K562 (cell line): ENCODE measurements at regions not wholly inside any gene's neighbourhood (a gene's known extent, or its start where the extent isn't known, plus 50 kb on each side); places are given as distances from the start of the nearest gene placed in this dataset.

Source experiments
- CTCF ChIP-seq, 3 experiments: IDR thresholded peaks in 2 of 3; conservative IDR thresholded peaks in 1 of 3; 2 replicates each; pipeline ENCODE4 v1.5.1; 2011 to 2012; ENCODE audit warnings: low read length in 3 of 3, mild to moderate bottlenecking in 3 of 3, control low read depth in 2 of 3, improper control_type of control experiment in 1 of 3, inconsistent platforms in 1 of 3, low read depth in 1 of 3, mixed read lengths in 1 of 3, moderate library complexity in 1 of 3; ENCODE audit not compliant: insufficient read depth in 2 of 3
- POLR2A ChIP-seq: fragments of 450-650 bp; conservative IDR thresholded peaks from 2 replicates; pipeline ENCODE4 v1.6.1; 2016
- ZFP1 ChIP-seq: fragments of 450-650 bp; formaldehyde crosslinking; IDR thresholded peaks from 2 replicates; pipeline ENCODE4 v1.4.0; 2020; ENCODE audit warnings: mild to moderate bottlenecking, mixed read lengths
- ZNF239 ChIP-seq: fragments of 250-450 bp; sonication (Bioruptor Pico); IDR thresholded peaks from 2 replicates; pipeline ENCODE4 v1.4.0; 2020; ENCODE audit warnings: mild to moderate bottlenecking

- no peak for TF ChIP-seq ZFP1 (CRISPR knock-in tag)
- no peak for TF ChIP-seq ZNF239 (CRISPR knock-in tag)
- TF ChIP-seq POLR2A = no peak
- TF ChIP-seq CTCF (IDR thresholded peaks at IDR 0.05 in 2 of 3, conservative IDR thresholded peaks at IDR 0.05 in 1 of 3; ENCODE audit: insufficient read depth in 2 of 3, low read depth in 1 of 3, low read length in 3 of 3) = no peak
Observed at GRCh38 chr5:106097340-106097739, 1573.4 kb downstream of the EFNA5 start.
